HG03565 (cell line): ENCODE measurements at regions not wholly inside any gene's neighbourhood (a gene's known extent, or its start where the extent isn't known, plus 50 kb on each side); places are given as distances from the start of the nearest gene placed in this dataset.

Source experiments
- ATAC-seq: cut with Tn5 transposase; IDR thresholded peaks from one replicate; pipeline ENCODE4 v1.9.1; 2021; ENCODE audit warnings: mild to moderate bottlenecking, moderate library complexity; ENCODE audit not compliant: unreplicated experiment

DNA sequence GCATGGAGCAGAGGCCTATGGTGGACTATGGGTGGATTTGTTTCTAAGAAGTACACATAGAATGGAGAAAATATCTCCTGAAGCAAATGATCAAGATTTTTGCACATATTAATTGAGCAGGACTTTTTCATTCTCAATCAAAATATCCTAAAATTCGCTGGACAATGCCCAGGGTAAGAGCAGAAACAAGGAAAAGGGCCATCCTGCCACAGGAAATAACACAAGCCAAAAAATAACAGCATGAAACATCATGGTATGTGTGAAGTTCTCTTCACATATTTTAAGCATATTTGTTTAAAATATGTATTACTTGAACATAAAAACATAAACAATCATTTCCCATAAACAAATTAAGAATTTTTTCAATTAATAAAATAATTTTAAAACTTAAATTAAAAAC, 868.9 kb downstream of the EPHA7 start:
- no peak for ATAC-seq

DNA sequence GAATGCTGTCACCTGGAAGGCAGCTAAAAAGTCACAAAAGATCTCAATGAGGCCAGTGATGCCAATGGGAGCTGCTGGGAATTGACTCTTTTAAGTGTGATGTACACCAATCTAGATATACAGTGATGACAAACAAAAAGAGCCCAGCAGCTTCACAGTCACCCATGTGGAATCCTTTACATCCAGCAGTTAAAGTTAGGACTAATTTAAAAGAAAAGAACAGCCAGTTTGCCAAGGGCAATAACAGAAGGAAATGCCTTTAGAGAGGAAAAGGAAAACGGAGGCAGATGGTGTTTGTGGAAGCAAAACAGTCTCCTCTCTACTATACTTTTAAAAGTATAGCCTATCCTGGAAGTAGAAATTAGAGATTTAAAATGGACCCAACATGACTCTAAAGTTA, 873.5 kb downstream of the EPHA7 start:
- ATAC-seq, result no peak

DNA sequence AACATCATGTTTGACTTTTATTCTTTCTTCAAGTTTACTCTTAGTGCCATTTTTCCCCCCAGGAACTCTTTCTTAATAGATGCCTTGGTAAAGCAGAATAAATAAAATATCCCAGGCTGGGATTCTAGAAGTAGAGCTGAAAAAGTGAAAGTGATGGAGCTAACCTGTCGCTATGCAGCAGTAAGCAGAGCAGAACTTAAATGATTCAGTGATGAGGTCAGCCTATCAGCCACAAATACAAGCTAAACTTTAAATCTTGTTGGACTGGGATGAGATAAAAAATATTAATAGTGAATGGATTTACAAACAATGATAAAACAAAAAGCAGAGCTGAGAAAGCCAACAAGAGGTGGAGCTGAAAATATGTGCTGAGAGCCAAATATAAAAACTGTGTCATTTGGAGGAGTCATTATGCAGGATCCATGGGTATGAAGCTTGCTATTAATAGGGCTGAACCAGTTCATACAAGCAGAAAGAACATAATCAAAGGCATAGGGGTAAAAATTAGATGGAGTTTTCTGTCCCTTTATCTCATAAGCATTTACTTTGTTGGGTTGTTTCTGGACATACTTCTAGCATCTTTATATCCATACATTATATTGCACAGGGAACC, 877.8 kb downstream of the EPHA7 start:
- ATAC-seq, result no peak

DNA sequence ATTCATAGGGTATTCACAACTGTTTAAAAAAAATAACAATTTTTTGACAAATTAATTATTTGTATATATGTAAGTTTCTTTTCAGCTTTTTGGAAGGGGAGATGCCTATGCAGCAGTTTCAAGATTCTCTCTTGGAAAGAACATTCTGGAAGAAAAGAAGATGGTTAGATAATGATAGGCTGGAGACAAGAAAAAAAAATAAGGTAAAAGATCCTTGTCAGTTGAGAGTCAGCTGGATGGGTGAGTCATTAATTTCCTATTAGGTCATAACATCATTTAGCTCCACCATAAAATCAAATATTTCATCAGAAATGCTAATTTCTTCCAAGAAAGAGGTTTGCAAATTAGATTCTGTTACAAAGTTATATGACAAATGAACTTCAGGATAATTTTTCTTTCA, 880.4 kb downstream of the EPHA7 start:
- ATAC-seq, result no peak

DNA sequence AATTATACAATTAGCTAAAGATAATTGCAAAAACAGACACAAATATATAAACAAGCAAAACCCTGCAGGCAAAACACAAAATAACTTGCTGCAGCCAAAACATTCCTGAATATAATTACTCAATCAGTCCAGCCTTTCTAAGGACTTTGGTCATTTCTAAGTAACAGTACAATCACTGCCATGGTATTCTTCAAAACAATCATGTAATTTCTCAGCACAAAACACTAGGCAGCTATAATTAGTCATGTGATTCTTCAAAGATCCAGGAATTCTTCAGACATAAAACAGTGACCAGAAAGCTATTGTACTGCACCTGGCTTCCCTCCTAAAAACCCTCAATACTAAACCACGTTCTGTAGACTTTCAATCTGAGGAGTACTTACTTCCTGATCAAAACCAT, 881.1 kb downstream of the EPHA7 start:
- ATAC-seq, result no peak

DNA sequence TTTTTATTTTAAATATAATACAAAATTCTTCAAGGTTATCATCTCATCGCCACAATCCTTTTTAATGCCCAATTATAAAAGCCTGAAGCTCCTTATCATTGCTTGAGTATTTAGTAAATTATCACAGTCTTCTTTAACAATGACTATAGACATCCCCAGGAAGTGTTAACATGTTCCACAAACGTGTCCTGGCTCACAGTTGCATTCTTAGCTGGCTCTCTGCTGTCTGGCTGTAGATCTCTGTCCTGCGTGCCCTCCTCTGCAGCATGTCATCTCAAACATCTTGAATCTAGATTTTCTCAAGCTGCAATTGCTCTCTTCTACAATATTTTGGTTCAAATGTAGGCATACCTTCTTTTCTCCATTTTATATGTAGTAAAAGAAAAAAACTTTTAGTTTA, 885.2 kb downstream of the EPHA7 start:
- no peak for ATAC-seq

DNA sequence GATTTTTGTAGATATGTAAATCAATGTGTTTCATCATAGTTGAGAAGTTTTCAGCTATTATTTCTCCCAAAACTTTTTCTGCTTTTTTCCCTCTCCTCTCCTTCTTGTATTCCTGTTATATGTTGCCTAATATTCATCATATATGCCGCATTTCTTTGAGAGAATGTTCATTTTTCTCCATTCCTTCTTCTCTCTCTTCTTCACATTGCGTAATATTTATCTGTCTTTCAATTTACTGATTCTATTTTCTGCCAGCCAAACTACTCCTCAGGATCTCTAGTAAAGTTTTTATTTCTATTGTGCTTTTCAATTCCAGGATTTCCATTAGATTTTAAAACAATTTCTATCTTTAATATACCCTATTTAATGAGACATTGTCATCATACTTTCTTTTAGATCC, 896.8 kb downstream of the EPHA7 start:
- ATAC-seq, result no peak

DNA sequence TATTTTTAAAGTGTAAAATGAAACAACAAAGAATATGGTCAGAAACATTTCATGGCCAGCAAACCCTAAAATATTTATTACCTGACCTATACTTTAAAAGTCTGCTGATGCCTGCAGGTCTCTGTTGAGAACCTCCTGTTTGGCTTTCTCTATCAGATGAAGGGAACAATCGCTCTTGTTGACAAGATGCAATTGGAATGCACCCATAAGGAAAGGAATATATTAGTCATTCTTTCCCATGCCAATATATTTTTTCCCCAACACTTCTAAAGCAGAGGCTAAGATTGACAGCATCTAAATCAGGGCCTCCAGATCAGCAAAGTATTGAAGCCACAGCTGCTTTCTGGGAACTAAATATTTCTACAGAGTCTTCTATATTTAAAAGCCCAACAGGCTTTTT, 897.8 kb downstream of the EPHA7 start:
- no peak for ATAC-seq

DNA sequence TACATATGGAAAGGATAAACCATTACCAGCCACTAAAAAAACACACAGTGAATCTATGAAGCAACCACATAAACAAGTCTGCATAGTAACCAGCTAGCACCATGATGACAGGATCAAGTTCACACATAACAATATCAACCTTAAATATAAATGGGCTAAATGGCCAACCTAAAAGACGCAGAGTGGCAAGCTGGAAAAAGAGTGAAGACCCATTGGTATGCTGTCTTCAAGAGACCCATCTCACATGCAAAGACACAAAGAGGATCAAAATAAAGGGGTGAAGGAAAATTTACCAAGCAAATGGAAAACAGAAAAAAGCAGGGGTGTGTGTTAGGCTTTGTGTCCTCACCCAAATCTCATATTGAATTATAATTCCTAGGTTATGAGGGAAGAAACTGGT, 909.2 kb downstream of the EPHA7 start:
- ATAC-seq, result no peak

DNA sequence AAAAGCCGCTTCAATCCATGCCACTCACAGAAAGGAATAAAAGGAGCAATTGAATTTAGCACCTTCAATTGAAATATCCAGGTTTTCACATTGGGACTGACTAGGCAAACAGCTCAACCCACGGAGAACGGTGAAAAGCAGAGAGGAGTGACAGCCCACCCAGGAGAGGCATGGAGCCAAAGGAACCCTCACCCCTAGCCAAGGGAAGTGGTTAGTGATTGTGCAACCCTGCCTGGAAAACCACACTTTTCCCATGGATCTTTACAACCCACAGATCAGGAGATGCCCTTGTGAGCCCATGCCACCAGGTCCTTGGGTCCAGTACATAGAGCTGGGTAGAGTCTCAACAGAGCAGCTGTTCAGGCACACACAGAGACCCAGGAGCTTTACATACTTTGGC, 911.8 kb downstream of the EPHA7 start:
- ATAC-seq, result no peak

DNA sequence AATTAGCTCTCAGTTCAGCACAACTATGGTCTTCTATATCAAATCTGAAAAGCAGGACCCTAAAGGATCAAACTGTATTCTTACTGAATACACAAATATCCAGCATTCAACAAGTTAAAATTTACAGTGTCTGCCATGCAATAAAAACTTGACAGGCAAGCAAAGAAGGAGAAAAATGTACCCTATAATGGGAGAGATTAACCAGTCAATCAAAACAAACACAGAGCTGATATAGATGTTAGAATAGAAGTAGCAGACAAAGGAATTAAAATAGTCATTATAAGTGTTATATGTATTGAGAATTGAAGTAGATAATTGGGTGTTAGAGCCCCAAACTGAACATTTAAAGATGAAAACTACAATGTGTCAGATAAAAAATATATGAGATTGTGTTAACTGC, 914.9 kb downstream of the EPHA7 start:
- ATAC-seq, result no peak

DNA sequence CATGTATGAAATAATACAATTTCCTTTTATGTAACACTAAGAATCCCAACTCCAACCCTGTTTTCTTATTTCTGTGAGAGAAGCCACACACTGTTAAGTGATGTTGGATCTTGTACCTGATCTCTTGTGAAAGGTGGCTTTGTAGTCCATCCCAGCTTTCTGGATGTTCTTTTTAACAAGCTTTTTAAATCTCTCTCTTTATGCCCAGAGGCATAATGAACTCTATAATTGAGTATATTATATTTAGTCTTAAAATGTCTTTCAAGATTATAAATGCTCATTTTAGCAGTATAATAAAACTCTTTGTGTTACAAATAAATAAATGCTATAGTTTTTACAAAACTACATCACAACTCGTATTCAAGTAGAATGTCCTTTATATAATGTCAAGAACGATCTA, 922.1 kb downstream of the EPHA7 start:
- ATAC-seq, result no peak

DNA sequence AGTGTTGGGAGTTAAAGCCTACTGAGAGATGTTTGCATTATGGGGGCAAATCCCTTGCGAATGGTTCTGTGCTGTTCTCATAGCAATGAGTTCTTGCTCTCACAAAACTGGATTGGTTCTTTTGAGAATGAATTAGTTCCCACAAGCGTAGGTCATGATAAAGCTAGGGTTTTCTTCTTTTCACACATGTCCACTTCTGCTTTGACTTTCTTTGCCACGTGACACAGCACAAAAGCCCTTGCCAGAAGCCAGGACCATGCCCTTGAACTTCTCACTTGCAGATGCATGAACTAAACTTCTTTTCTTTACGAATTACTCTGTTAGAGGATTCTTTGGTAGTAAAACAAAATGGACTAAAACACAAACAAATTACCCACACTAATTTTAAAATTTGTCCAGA, 922.8 kb downstream of the EPHA7 start:
- no peak for ATAC-seq

DNA sequence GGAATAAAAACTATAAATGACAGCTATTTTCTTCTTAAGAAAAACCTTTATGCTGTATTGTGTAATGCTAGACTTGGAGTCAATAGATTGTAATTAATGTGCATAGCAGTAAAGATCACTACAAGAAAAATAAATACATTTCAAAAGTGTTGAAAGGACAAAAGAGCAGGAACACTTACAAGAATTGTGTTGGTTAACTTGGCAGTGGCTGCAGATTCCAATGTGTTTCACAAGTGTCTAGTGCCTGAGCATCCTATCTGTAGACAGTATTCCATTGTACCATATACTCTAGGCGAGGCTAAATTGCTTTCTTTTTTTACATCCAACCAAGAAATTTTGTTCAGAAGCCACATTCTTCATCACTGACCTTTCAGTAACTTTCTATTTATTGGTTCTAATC, 924.1 kb downstream of the EPHA7 start:
- ATAC-seq, result no peak

DNA sequence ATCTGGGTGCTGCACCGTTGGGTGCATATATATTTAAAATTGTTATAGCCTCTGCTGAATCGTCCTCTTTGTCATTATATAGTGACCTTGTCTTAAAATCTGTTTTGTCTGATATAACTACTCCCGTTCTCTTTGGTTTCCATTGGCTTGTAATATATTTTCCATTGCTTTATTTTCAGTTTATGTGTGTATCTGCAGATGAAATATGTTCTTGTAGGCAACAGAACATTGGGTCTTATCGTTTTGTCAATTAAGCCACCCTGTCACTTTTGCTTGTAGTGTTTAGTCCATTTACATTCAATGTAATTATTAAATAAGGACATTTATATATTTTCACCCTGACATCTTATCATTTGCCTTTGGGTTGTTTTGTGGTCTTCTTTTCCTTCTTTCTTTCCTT, 933.9 kb downstream of the EPHA7 start:
- no peak for ATAC-seq

DNA sequence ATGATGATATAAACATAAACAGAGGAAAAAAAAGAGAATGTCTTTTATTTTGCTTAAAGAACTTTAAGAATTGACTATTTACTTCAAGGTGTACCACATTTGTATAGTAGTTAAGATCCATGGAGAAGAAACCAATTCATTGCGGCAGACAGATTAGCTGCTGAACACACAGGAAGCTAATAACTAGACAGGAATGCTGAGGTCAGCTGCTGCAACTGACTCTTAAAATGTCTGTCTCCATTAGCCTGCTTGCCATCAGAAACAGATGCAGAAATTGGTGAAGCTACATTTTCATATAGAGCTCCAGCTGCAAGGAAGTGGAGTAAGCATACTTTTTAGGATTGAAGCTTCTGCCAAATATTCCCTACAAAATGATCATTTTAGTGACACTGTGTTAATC, 939.5 kb downstream of the EPHA7 start:
- no peak for ATAC-seq

DNA sequence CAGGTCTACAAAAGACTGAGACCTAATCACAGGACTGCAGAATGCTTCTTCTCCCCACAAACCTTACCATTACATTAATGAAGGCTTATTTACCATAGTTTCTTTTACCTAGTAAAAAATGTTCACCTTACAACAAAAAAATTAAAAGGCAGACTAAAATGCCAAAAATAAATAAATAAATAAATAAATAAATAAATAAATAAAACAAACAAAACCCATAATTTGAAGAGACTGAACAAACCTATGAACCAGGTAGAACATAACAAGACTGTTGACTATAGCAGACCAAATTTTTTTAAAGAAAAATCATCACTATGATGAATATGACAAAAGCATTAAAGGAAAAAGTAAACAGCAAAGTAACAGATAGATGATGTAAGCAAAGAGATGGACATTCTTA, 946.3 kb downstream of the EPHA7 start:
- ATAC-seq, result no peak

DNA sequence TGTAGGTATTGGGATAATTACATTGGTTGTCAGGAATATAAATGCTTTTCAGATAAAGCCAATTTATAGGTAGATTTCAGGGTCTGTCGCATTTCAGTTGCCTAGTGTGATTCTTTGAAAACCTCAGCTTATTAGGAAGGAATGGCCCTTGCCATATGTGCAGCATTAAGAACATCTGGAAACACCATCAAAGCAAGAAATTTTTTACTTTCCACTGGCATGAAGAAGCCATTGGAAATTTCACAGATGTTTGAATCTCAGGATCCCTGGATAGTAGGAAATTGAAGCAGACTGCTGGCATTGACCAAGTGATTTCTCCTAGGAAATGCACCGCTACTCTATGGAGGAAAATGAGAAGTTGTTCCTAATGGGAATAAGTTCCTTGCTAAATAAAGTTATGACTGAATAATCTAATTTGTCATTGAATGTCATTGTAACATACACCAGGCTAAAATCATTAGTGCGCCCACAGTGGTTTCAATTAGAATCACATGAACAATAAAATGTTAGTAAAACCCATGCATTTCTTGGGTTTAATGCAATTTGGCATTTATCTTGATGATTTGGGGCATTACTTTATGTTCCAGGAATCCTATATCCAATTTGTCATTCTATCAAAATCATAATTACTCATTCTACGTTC, 950.1 kb downstream of the EPHA7 start:
- no peak for ATAC-seq

DNA sequence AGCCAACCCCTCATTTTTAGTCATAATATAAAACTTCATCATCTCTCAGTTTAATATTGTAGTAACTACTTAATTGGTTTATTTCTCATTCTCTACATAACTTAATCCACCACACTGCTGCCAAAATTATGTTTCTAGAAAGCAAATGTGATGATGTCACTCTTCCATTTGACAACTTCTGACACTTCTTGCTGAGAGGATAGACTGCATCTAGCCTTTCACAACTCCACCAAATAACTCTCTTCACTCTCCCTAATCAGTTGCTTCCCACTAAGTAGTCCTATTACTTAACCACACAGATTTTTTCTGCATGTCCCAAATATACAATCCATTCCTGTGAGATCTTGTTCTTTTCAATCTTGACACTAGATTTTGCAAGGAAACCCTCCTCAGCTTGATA, 951.3 kb downstream of the EPHA7 start:
- no peak for ATAC-seq

DNA sequence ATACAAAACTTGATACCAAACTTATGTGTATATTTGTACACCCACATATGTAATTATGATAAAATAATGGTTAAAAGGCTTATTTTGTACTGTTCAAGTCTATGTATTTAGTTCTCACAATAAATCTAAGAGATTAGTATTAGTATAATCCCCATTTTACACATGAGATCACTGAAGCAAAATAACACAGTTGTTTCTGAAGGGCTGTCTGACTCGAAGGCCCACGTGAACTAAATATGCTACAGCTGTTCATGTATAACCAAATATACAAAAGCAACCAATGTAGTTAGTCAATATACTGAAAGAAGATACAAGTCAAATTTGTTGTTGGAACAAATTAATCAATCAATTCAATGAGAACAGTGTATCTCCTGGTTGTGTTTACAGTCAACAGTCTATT, 959.2 kb downstream of the EPHA7 start:
- no peak for ATAC-seq

DNA sequence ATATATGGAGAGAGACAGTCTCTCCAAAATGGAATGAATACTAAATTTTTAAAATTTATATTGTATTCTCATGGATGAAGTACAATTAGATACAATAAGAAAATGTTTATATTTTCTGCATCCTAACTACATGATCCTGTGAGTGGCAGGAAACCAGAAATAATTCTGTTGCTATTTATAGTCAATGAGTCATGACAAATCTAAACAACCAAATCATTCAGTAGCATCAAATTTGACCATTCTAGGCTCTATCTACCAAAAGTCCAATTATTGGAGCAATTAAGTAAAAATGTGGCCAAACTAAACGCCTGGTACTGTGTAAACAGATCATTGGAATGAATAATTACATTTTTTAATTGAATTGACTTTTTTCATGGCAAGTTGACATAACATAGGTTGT, 959.8 kb downstream of the EPHA7 start:
- ATAC-seq, result no peak

DNA sequence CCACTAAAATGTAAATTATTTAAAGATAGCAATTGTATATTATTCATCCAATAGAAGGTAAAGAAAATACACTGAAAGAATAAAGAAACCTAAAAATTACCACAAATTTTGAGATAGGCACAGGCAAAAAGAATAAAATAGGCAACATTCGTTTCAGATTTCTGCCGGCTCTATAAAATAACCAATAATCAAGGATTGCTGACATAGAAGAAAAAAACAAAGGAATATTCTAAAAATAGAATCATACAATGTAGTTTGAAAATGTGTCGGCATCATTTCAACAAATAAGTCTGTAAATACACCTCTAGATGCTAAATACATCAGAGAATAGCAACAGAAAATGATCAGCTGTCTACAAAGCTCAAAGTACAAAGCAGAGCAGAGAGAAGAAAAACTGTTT, 973.3 kb downstream of the EPHA7 start:
- no peak for ATAC-seq

DNA sequence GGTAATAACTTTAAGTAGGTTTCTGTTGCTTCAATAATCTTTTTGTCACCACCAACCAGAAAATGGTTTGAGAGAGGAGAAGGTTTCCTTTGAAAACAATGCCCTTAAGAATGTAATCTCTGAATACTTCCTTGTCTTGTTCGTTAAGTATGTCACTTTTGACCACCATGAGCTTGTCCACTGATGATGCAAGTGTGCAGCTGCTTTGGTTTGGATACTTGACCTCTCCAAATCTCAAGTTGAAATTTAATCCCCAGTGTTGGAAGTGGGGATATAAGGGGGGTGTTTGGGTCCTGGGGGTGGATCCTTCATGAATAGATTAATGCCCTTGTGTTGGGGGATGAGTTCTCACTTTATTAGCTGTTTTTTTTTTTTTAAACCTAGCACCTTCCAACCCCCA, 985.4 kb downstream of the EPHA7 start:
- no peak for ATAC-seq
